GM12892 (cell line): ENCODE measurements at regions not wholly inside any gene's neighbourhood (a gene's known extent, or its start where the extent isn't known, plus 50 kb on each side); places are given as distances from the start of the nearest gene placed in this dataset.

Experiments used
- DNase-seq: peaks from one replicate; pipeline ENCODE4 v3.0.0; 2011; ENCODE audit not compliant: insufficient read length
- FAIRE-seq: peaks from 2 replicates; lab custom pipeline; 2011; peaks lifted over from hg19 to GRCh38; lab: Jason Lieb, UNC
- POLR2A ChIP-seq: IDR thresholded peaks from 2 replicates; pipeline ENCODE4 v1.6.1; 2011; ENCODE audit warnings: low read depth, low read length, control low read depth
- POLR2AphosphoS5 ChIP-seq: IDR thresholded peaks from 2 replicates; pipeline ENCODE4 v1.6.1; 2011; ENCODE audit warnings: low read depth, low read length, control low read depth
- TAF1 ChIP-seq: IDR thresholded peaks from 2 replicates; pipeline ENCODE4 v1.6.1; 2011; ENCODE audit warnings: low read depth, mild to moderate bottlenecking, control low read depth, low read length, borderline replicate concordance

- DNase-seq: no peak
- TF ChIP-seq POLR2AphosphoS5: no peak
- TF ChIP-seq TAF1: no peak
- TF ChIP-seq POLR2A: no peak
- FAIRE-seq: no peak
Observed at GRCh38 chr12:124435806-124436345, 131.5 kb downstream of the NCOR2 start.

DNA sequence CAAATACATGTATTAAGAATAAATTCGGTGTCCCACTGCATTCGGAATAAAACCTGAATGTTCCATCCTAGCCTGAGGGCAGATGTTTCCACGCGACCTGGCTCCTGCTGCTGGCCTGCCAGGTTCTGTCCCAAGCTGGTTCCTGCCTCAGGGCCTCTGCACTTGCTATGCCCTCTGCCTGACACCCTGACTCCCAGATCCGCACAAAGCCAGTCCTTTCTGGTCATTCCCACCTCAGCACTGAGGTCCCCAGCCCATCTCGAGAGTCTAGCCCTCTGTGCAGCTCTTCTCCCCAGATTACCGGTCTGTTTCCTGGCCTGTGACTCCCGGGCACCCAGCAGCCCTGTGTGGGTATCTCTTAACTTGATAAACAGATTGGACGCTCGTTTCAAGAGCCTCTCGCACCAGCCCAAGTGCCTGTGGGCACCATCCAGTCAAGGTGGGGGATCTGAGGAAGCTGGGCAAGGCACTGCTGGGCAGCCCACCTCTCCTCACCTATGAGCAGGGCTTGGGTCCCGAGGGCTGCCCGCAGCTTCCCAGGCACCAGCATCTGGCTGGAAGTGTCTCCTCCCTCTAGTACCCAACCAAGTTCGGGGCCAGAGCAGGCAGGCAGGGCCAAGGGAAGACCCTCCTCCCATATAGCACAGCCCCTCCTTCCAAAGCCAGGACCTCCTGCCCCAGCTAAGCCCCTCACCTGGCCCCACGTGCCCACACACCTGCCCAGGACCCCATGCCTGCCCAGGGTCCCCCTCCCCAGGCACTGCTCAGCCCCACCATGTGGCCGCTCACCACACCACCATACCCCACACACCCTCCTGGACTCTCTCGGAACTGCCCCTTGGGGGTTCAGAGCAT, 132.2 kb downstream of the NCOR2 start:
- FAIRE-seq (no peak), DNase-seq (no peak)
- TF ChIP-seq TAF1 (no peak), POLR2A (no peak), POLR2AphosphoS5 (no peak)

DNA sequence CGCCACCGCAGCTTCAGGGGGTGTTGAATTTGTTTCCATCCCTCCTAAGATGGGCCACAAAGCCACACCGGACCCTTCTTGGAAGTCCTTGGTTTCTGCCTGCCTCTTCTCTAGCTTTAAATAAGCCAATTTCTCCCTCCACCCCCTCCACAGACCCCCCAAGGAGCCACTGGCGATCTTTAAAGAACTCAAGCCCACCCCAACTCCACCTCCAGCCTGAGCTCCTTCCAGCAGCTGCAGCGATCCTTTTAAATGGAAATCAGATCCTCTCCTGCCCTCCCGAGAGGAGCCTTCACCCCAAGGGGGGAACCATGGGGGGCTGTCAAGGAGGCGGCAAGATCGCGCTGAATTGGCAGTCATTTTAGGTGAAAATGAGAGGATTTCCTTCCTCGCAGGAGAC, 133.1 kb downstream of the NCOR2 start:
- FAIRE-seq: no peak
- no peak for DNase-seq
- TF ChIP-seq TAF1: no peak

- DNase-seq: no peak
- no peak for TF ChIP-seq TAF1
- no peak for TF ChIP-seq POLR2AphosphoS5
- no peak for TF ChIP-seq POLR2A
- FAIRE-seq: no peak
Observed at GRCh38 chr12:124433879-124434278, 133.5 kb downstream of the NCOR2 start.

GRCh38 chr12:124433147-124433874, 134.1 kb downstream of the NCOR2 start:
- DNase-seq: no peak
- FAIRE-seq: no peak
- no peak for TF ChIP-seq POLR2A
- TF ChIP-seq TAF1: no peak
- no peak for TF ChIP-seq POLR2AphosphoS5

DNA sequence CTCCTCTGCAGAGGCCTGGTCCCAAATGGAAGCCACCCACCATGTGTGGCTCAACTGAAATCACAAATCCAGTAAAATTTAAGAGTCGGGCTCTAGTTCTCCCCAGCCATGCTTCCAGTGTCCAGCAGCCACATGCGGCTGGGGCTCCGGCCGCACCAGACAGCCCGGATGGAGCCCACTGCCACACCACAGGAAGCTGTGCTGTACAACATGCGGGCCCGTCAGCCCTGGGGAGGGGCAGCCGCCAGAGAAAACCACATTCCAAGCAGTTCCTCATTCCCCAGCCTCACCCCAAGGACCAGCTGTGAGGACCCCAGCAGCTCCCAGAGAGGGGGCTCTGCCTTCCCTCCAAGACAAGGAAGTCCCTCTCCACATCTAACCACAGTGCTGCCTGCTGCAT, 135.0 kb downstream of the NCOR2 start:
- no peak for DNase-seq
- TF ChIP-seq POLR2A (no peak), POLR2AphosphoS5 (no peak), TAF1 (no peak)
- FAIRE-seq: no peak

DNA sequence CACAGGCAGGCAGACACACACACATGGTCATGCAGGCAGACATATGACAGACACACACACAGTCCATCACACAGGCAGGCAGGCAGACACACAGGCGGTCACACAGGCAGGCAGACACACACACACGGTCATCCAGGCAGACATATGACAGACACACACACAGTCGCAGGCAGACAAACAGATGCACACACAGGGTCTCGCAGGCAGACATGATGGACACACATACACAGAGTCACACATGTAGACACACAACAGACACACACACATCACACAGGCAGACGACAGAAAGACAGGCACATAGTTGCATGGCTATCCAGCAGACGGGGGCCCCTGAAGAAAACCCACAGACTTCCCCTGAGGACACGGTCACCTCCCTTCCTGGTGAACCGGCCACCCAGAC, 135.4 kb downstream of the NCOR2 start:
- TF ChIP-seq TAF1 (no peak), POLR2A (no peak), POLR2AphosphoS5 (no peak)
- FAIRE-seq (no peak), DNase-seq (no peak)

DNA sequence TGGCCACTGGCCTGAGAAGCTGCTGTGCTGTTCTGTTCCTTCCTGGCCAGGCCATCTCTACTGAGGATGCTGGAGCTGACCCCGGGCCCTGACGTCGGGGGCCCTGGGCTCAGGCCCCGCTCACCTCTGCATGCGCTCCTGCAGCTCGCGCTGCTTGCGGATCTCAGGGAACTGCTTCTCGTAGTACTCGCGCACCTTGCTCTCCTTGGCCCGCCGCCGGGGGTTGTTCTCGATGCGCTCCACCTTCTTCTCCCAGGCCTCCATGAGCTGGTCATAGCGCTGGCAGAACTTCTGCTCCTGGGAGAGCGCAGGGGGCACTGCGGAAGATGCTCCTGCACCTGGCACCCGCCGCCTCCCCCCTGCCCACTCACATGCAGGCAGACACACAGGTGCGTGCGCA, 135.6 kb downstream of the RFLNA start:
- DNase-seq (no peak), FAIRE-seq (no peak)
- no peak for TF ChIP-seq POLR2AphosphoS5
- no peak for TF ChIP-seq POLR2A
- TF ChIP-seq TAF1: no peak

- no peak for DNase-seq
- TF ChIP-seq POLR2AphosphoS5 (no peak), TAF1 (no peak), POLR2A (no peak)
- no peak for FAIRE-seq
Observed at GRCh38 chr12:124429535-124429934, 134.6 kb downstream of the RFLNA start.

DNA sequence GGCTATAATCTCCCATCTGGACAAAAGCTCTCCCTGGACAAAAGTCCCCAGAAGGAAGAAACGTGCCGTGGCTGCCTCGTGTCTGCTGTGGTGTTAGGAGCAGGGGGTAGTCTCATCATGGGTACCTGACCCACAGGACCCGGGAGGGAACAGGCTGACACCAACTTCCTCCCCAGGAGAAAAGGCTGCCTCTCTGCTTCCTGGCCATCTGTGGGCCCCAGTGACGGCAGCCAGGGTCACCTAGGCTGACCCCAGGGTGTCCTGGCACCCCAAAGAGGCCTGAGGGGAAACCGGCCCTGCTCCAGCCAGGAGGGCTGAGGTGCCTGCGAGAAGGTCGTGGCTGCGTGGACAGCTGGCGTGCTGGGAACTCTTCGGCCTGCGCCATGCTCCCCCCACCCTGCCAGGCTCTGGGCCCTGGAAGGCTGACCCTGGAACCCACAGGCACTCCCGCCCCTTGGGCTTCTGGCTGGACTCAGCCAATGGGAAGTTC, 133.9 kb downstream of the RFLNA start:
- no peak for FAIRE-seq
- TF ChIP-seq TAF1 (no peak), POLR2A (no peak), POLR2AphosphoS5 (no peak)
- no peak for DNase-seq

- no peak for TF ChIP-seq TAF1
- TF ChIP-seq POLR2A: no peak
- TF ChIP-seq POLR2AphosphoS5: no peak
- no peak for DNase-seq
- no peak for FAIRE-seq
Observed at GRCh38 chr12:124428136-124428791, 133.4 kb downstream of the RFLNA start.
